ENCODE measurements at regions not wholly inside any gene's neighbourhood (a gene's known extent, or its start where the extent isn't known, plus 50 kb on each side); places are given as distances from the start of the nearest gene placed in this dataset.

DNA sequence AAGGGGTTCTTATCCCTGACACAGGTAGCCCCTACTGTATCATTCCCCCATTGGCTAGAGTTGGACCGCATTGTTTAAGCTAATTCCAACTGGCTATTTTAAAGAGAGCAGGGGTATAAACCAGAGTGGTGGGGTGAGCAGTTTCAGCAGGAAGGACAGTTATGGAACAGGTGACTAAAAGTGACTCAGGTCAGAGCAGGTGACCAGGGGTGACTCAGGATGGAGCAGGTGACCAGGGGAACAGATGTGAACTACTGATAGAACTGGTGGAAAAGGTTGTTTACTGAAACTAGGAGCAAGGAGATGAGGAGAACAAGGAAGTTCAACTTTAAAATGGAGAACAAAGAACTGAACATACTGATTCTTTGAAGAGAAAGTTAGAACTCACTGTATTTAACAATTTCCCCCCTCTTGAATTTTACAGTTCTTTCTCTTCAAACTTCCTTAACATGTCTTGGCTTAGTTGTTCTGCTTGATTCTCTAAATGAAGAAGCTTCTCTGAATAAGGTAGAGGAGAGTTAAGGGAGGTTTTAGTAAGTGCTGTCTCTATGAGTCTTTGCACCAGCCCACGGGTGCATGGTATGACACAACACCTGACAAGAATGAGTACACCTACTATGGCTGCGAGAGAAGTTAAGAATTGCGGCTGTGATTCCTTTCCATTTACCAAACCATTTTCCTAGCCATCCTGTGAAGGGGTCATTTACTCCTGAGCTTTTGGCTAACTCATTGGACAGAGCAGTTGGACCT lies 83.4 kb upstream of the WNT7A start:
- in situ Hi-C loops (cut with HindIII; ENCODE audit: low sequenced_read_pairs): no loop called here
- no peak for DNase-seq (ENCODE audit: low read depth)
- TF ChIP-seq, protein P1, sequence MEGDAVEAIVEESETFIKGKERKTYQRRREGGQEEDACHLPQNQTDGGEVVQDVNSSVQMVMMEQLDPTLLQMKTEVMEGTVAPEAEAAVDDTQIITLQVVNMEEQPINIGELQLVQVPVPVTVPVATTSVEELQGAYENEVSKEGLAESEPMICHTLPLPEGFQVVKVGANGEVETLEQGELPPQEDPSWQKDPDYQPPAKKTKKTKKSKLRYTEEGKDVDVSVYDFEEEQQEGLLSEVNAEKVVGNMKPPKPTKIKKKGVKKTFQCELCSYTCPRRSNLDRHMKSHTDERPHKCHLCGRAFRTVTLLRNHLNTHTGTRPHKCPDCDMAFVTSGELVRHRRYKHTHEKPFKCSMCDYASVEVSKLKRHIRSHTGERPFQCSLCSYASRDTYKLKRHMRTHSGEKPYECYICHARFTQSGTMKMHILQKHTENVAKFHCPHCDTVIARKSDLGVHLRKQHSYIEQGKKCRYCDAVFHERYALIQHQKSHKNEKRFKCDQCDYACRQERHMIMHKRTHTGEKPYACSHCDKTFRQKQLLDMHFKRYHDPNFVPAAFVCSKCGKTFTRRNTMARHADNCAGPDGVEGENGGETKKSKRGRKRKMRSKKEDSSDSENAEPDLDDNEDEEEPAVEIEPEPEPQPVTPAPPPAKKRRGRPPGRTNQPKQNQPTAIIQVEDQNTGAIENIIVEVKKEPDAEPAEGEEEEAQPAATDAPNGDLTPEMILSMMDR (IDR thresholded peaks at IDR 0.05; ENCODE audit: low read depth, low read length, missing control alignments): no peak
- no peak overlapping the region for H3K4me3 ChIP-seq (ENCODE audit: low read depth, low read length)

DNA sequence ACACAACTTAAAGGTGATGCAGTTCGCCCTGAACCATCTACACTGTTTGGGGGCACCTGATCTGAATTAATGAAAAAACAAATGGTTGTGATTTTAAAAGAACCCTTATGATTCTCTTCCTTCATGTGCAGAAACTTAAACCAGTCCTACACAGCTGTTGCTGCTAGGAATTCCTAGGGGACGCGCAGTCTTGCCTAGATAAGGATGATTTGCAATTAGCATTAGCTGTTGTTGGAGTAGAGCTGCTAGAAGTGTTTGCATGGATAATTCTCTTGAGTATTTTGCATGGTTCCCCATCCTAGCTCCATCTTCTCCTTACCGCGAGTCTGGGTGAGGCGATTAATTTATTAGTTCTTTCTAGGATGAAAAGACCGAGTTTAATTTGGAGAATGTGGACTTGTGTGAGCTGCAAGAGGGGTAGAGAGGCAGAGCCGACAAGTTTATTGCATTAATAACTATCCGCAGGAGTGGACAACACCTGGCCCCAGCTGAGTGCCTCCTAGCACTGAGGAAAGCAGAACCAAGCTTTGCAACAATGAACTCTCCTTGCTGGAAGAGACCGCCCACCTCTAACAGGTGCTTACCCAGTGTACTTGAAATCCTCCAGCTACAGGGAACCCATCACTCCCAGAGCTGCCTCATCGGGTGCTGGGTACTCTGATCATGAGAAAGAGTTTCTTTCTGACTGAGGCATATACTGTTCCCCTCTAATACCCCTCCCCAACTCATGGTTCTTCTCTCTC lies 75.0 kb upstream of the WNT7A start:
- TF ChIP-seq, protein P1 (IDR thresholded peaks at IDR 0.05; ENCODE audit: low read depth, low read length, missing control alignments): no peak
- no peak for DNase-seq (ENCODE audit: low read depth)
- in situ Hi-C loops (cut with HindIII; ENCODE audit: low sequenced_read_pairs): no loop called here
- H3K4me3 ChIP-seq (ENCODE audit: low read depth, low read length): no peak overlapping the region

DNA sequence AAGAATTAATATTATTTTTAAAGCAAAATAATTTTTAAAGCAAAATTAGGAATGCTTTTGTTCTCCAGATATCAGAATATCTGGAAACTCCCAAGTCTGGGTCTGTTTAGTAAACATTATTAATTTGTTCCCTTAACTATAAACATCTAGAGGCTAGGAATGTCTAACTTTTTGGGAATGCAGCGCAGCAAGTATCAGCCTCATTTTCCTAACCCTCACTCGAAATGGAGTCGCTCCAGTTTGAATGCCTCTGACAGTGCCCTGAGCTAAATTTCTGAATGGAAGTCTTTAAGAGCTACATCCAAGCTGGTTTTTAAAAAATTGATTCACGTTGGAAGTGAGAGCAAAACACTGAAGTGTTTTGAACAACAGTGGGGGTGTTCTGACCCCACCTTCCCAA lies 74.4 kb upstream of the WNT7A start:
- in situ Hi-C loops (cut with HindIII; ENCODE audit: low sequenced_read_pairs): no loop called here
- TF ChIP-seq, protein P1 (IDR thresholded peaks at IDR 0.05; ENCODE audit: low read depth, low read length, missing control alignments): no peak
- no peak for DNase-seq (ENCODE audit: low read depth)
- no peak overlapping the region for H3K4me3 ChIP-seq (ENCODE audit: low read depth, low read length)

DNA sequence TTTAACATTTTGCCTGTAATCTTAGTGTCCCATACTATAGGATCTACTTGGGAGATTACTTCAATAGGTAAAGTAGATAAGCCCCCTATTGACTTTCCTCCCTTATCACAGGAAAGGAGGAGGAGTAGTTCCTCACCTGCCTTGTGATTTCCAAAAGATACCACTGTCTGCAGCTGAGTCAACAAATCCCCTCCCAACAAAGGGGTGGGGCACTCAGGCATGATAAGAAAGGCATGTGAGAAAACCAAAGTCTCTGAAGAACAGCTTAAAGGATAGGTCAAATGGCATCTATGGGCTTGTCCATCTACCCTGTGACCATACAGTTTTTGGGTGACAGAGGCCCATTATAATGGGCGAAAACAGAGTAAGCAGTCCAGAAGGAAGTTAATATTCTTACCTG lies 71.3 kb upstream of the WNT7A start:
- TF ChIP-seq, protein P1 (IDR thresholded peaks at IDR 0.05; ENCODE audit: low read depth, low read length, missing control alignments): no peak

DNA sequence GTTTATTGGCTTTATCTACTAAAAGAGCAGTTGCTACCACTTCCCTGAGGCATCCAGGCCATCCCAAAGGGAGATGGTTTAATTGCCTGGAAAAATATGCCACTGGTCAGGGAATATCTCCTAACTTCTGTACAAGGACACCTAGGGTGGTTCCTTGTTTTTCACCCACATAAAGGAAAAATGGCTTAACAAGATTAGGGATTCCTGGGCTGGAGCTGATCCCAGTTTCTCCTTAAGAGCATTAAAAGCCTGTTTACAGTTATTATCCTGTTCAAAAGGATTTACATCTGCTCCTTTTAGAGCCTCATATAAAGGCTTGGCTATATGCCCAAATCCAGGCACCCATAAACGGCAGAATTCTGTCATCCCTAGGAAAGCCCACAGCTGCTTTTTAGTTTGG lies 70.2 kb upstream of the WNT7A start:
- TF ChIP-seq, protein P1 (IDR thresholded peaks at IDR 0.05; ENCODE audit: low read depth, low read length, missing control alignments): no peak
- no peak overlapping the region for H3K4me3 ChIP-seq (ENCODE audit: low read depth, low read length)
- in situ Hi-C loops (cut with HindIII; ENCODE audit: low sequenced_read_pairs): no loop called here
- DNase-seq (ENCODE audit: low read depth): no peak

More for the DNA sequence above, 71.3 kb upstream of the WNT7A start:
- no peak overlapping the region for H3K4me3 ChIP-seq (ENCODE audit: low read depth, low read length)
- in situ Hi-C loops (cut with HindIII; ENCODE audit: low sequenced_read_pairs): no loop called here
- no peak for DNase-seq (ENCODE audit: low read depth)

DNA sequence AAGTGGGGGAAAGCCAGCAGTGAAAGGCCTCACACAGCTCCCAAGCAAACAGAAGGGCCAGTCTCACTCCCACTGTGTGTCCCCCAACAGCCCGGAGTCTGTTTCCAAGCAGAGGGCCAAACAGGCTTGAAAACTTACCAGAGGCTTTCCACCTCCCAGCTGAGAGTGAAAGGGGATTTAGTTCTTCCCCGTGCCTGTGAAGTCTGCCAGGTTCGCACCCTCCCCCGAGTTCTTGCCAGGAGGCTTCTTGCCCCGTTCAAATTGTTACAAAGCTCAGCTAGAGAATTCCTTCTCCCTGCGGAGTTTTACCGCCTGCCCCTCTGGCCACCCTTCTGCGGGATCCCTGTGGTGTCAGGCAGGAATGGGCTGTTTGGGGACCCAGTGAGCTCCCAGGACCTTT lies 68.0 kb upstream of the WNT7A start:
- TF ChIP-seq, protein P1 (IDR thresholded peaks at IDR 0.05; ENCODE audit: low read depth, low read length, missing control alignments): no peak
- H3K4me3 ChIP-seq (ENCODE audit: low read depth, low read length): no peak overlapping the region
- in situ Hi-C loops (cut with HindIII; ENCODE audit: low sequenced_read_pairs): no loop called here
- DNase-seq (ENCODE audit: low read depth): no peak
